Neural progenitor cell (in vitro differentiated cells): ENCODE measurements at regions not wholly inside any gene's neighbourhood (a gene's known extent, or its start where the extent isn't known, plus 50 kb on each side); places are given as distances from the start of the nearest gene placed in this dataset.
"Not testable (repeated sequence)": the region's sequence is repeated elsewhere in the genome, so short reads cannot be mapped to it uniquely, and the experiment has no call there.

Source experiments
- CTCF ChIP-seq: fragments of 200-600 bp; sonication (generic); IDR thresholded peaks from 2 replicates; pipeline ENCODE4 v1.5.1; 2017; ENCODE audit warnings: antibody characterized with exemption, mild to moderate bottlenecking
- EZH2 ChIP-seq: fragments of 200-600 bp; sonication (generic); IDR thresholded peaks from 2 replicates; pipeline ENCODE4 v1.6.1; 2017; ENCODE audit warnings: antibody characterized with exemption, mild to moderate bottlenecking, moderate library complexity

GRCh38 chr15:84397066-84397465, 161.5 kb downstream of the GOLGA6L4 start:
- TF ChIP-seq CTCF, EZH2: not testable (repeated sequence)
